Urinary bladder (tissue), 3 donors: ENCODE measurements at regions not wholly inside any gene's neighbourhood (a gene's known extent, or its start where the extent isn't known, plus 50 kb on each side); places are given as distances from the start of the nearest gene placed in this dataset.
A peak's percentile ranks its signal among the peaks of the same experiment; 100 is the strongest.

Experiments used
- DNase-seq: peaks from one replicate; pipeline ENCODE4 v3.0.0-alpha.2; 2015; ENCODE audit errors: extremely low spot score
- H3K27ac ChIP-seq: one replicate; pipeline ENCODE4 v1.5.1; 2013; ENCODE audit warnings: low read depth, mild to moderate bottlenecking, moderate library complexity
- H3K36me3 ChIP-seq: one replicate; pipeline ENCODE4 v1.6.1; 2013; ENCODE audit warnings: mild to moderate bottlenecking, moderate library complexity; ENCODE audit not compliant: insufficient read depth
- H3K4me1 ChIP-seq: one replicate; pipeline ENCODE4 v1.6.1; 2013; ENCODE audit warnings: mild to moderate bottlenecking, moderate library complexity; ENCODE audit not compliant: insufficient read depth
- H3K4me3 ChIP-seq: one replicate; pipeline ENCODE4 v1.5.1; 2013; ENCODE audit warnings: low read depth, low read length
- WGBS: extraction: QIAGEN DNeasy Blood & Tissue Kit; methylation state at CpG from one replicate; pipeline ENCODE4 v1.1.7; 2013; 5-methylcytosine and 5-hydroxymethylcytosine counted together
- donor health status: healthy with polysubstance abuse.
- donor health status: healthy.

DNA sequence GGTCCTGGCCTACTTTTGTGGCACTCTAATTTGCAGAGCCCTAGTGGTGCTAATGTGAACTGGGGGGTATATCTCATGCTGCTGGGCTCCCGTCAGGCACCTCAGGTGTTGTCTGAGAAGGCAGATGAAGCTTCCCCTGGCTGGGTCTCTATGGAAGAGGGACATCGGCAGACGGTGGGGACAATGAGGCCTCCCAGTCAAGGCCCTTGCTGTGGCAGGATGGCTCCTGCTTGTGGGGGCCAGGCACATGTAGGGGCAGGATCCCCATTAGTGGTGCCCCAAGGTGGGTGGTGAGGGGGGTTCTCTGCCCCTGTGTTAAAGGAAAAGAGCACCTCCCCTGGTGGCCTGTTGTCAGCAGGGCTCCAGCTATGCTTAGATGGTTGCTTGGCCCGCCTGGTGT lies 192.8 kb upstream of the S1PR3 start:
- Histone ChIP-seq H3K4me3 (no peak overlapping the region), H3K4me1 (no peaks in the 10 kb centered on the region), H3K36me3 (no peaks in the 10 kb centered on the region), H3K27ac (no peak overlapping the region)
- DNase-seq, result no peak
- 97% methylated on average over 4 of the region's 4 CpGs for WGBS

DNA sequence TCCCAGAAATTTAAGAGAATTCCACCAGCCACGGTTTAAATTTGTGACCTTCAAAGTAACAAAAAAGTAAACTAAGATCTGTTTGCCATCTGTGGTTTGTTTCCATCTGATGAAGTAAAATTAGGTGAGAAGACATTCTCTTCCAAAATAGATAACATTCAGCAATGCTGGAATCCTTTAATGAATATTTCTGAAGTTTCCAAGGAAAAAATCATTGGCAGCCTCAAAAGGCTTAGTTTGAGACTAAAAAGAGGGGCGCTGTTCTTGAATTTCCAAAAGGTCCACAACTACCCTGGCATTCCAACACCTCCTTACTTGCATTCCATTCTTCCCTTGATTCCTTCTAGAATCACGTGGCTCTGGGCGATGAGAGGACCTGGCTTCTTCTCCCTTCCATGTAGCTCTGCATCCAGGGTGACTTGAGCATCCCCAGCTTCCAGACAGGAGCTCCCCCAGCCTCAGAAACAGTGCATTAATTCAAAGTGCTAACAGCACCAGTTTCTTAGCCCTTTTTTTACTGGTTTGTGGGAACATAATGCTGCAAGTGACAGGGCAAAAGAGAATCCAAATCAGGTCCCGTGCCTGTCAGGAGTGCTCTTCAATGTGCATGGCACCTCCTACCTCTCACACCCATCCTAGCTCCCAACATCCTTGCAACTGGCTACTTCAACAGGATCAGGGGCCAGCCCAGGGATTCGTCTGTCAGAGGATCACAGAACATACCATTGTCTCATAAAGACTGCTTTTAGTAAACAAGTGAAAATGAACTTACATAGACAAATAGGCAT lies 191.5 kb upstream of the S1PR3 start:
- Histone ChIP-seq H3K4me1 (no peaks in the 10 kb centered on the region), H3K27ac (no peak overlapping the region), H3K36me3 (no peaks in the 10 kb centered on the region), H3K4me3 (no peak overlapping the region)
- no peak for DNase-seq
- 42% methylated on average over 6 of the region's 6 CpGs for WGBS

DNA sequence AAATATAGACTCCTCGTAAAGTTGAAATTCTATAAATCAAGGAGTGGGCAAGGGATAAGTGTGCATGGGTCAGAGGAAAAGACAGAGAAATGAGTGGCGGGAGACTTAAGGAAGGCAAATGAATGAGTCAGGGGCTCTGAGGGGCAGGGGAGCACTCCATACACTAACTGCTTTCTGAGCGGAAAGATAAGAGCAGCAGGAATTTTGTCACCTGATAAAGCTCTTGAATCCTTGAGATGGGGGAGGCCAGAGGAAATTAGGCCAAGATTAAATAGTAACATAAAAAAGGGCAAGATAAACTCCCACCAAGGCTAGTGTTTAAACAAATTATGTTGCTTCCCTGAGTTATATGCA lies 191.0 kb upstream of the S1PR3 start:
- Histone ChIP-seq H3K27ac (no peak overlapping the region), H3K36me3 (no peaks in the 10 kb centered on the region), H3K4me1 (no peaks in the 10 kb centered on the region), H3K4me3 (no peak overlapping the region)
- DNase-seq, result no peak
- WGBS, result 71% methylated on average over 3 of the region's 3 CpGs

DNA sequence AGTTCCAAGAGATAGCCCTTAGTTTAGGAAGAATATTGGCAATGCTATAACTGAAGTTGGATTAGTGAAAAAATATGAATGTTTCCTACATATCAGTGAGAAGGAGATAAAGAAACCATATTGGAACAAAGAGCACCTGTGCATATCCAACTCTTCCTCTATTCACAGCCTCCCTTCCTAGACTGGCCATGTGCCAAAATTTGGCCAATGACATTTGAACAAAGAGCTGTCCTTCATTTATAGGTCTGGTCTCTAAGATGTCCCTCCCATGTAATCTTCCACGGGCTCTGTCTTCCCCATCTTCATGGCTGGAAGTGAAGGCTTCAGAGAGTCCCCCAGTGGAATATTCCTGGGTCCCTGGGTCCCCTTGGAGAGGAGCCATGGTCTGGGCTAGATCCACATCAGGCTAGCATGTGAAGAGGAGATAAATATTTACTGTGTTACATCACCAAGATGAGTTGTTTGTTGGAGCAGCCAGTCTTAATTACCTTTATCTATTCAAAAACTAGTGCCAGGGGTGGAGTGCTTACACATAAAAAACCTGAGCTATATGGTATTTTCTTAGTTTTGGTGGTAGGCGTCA lies 190.0 kb upstream of the S1PR3 start:
- no peaks in the 10 kb centered on the region for H3K4me1 ChIP-seq
- no peak overlapping the region for H3K27ac ChIP-seq
- no peaks in the 10 kb centered on the region for H3K36me3 ChIP-seq
- DNase-seq, result no peak
- 92% methylated on average over 2 of the region's 2 CpGs for WGBS
- H3K4me3 ChIP-seq, result no peak overlapping the region

DNA sequence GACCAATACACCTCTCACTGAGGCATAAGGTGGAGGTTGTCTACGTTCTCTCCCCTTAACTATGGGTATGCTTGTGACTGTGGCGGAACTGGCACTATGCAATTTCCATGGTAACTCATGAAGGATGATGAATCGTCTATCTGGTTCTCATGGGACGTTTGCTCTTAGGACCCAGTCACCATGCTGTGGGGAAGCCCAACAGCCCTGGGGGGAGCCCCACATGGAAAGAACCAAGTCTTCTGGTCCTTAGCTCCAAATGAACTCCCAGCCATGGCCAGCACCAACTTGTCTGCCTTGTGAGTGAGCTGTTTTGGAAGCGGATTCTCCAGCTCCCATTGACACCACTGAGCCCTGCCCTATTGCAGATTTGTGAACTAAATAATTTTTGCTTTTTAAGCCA lies 188.7 kb upstream of the S1PR3 start:
- Histone ChIP-seq H3K27ac (no peak overlapping the region), H3K36me3 (no peaks in the 10 kb centered on the region), H3K4me3 (no peak overlapping the region), H3K4me1 (no peaks in the 10 kb centered on the region)
- no peak for DNase-seq
- WGBS, result 95% methylated on average over 5 of the region's 5 CpGs

DNA sequence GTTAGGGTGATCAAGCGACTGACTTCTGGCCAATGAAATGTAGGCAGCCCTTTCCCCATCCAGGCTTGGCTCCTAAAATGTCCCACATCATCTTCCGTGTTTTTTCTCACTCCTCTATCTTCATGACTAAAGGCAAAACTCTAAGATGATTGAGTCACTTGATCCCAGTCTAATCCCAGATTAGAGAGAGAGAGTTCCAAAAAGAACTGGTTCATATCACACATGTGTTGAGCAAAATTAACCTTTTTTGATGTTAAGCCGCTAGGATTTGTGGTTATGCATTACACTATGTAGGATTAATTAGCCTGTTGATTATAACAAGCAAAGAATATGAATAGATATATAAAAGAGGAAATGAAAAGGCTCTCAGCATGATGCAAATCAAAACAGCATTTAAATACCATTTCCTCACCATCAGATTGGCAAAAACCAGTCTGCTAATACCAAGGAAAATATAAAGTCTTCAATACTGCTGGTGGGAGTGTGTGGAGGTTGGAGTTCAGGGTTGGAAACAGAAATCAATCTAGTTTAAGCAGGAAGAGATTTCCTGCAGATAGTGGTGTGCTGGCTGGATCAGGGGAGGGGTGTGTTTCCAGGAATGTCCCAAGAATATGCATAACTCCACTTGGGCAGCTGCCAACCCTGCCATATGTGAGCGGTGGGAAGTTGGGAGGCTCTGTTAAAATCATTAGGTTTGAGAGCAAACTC lies 187.6 kb upstream of the S1PR3 start:
- no peak for DNase-seq
- no peaks in the 10 kb centered on the region for H3K36me3 ChIP-seq
- H3K27ac ChIP-seq, result no peak overlapping the region
- 46% methylated on average over 4 of the region's 4 CpGs for WGBS
- no peak overlapping the region for H3K4me3 ChIP-seq
- no peaks in the 10 kb centered on the region for H3K4me1 ChIP-seq

DNA sequence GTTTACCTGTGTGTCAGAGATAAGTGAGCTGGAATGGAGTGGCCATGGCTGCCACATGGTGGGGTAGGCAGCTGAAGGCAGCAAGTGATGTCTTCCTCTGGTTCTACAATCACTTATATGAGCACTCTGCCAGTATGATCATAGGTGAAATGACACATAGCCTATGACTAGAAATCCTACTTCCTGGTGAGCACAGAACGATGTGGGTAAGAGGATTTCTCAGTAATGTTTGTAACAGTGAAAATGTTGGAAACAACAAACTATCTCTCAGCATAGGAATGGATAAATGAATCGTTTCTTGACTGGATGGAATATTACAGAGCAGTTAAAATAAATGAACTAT lies 187.0 kb upstream of the S1PR3 start:
- WGBS, result 69% methylated on average over 2 of the region's 2 CpGs
- DNase-seq, result no peak
- no peaks in the 10 kb centered on the region for H3K4me1 ChIP-seq
- H3K4me3 ChIP-seq, result no peak overlapping the region
- no peaks in the 10 kb centered on the region for H3K36me3 ChIP-seq
- no peak overlapping the region for H3K27ac ChIP-seq

DNA sequence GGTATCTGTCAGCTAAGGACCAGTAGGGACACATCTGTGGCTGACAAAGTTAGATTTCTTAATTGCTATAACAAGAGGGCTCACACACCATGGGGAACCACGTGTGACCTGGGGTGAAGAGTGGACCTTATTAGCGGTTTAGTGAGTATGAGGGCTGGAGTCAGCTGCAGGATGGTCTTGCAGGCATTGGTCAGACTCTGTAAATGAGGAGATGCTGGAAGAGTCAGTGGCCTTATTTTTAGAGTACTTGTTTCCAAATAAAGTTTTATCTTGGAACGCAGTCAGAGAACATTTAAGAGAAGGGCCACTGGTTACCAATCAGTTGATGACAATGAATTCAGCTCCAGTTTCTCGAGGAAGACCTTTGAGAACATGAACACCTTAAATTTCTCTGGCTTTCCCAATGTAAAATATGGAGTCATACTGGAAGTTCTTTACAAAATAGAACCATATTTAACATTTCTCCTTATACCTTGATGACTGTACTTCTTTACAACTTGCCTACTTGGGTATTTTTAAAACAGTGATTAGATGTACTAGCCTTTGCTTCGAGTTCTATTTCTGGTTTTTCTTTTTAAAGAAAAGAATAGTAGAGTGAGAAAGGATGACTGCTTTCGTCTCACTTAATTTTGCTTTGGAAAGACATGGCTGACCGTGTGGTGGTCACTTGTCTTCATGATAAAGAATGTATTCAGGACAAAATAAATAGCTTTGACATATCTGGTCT lies 185.9 kb upstream of the S1PR3 start:
- peaks cover 2% of the 10 kb centered on the region for H3K4me1 ChIP-seq
- H3K27ac ChIP-seq, result no peak overlapping the region
- 82% methylated on average over 7 of the region's 7 CpGs for WGBS
- H3K4me3 ChIP-seq, result no peak overlapping the region
- no peak for DNase-seq
- no peaks in the 10 kb centered on the region for H3K36me3 ChIP-seq

DNA sequence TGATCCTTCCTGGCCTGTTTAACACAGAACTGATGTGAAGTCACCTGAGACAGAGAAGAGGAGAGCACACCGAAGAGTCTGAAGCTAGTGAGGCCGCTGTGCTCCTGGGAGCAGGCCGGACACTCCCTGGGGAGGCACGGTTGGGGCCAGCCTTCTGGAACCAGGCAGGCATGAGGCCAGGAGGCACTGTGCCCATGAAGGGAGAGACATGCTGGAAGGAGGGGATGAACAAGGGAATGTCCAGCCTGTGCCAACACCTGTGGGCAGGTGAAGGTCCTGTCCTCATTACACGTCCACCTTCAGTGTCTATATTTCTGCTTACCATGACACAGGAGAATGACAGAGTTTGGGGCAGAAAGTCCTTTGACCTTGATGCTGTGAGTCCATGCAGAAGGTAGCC lies 183.8 kb upstream of the S1PR3 start:
- peaks cover 2% of the 10 kb centered on the region for H3K4me1 ChIP-seq
- DNase-seq, result no peak
- H3K27ac ChIP-seq, result no peak overlapping the region
- H3K36me3 ChIP-seq, result no peaks in the 10 kb centered on the region
- no peak overlapping the region for H3K4me3 ChIP-seq
- 98% methylated on average over 5 of the region's 5 CpGs for WGBS

DNA sequence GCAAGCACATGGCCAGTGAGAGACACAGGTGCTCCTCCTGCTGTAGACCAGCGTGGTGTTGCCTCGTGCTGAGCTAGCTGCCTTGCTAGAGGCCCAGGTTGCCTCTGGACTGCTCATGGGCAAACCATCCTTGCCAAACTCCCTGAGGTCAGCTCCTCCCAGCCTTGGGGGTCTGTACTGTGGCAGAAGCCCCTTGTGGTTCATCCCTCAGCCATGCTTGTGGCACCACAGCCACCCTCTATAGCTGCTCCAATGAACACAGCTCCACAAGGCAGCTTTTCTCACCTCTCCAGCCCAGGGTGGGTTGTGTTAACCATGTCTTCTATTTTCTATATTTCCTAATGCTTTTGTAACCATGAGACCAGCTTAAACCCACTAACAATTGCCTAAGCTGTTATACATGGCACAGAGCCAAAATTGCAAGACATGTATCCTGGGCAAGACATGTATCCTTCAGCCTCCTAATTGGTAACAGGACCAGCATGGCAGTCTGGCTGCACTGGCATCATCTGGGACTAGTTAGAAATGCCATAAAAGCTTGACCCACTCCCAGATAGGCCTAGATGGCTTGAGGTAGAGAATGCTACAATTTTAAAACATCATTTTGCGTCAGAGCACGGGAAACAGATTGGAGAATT lies 183.1 kb upstream of the S1PR3 start:
- no peak for DNase-seq
- peaks cover 2% of the 10 kb centered on the region for H3K4me1 ChIP-seq
- no peak overlapping the region for H3K4me3 ChIP-seq
- WGBS, result 99% methylated on average over 4 of the region's 4 CpGs
- no peaks in the 10 kb centered on the region for H3K36me3 ChIP-seq
- H3K27ac ChIP-seq, result no peak overlapping the region

DNA sequence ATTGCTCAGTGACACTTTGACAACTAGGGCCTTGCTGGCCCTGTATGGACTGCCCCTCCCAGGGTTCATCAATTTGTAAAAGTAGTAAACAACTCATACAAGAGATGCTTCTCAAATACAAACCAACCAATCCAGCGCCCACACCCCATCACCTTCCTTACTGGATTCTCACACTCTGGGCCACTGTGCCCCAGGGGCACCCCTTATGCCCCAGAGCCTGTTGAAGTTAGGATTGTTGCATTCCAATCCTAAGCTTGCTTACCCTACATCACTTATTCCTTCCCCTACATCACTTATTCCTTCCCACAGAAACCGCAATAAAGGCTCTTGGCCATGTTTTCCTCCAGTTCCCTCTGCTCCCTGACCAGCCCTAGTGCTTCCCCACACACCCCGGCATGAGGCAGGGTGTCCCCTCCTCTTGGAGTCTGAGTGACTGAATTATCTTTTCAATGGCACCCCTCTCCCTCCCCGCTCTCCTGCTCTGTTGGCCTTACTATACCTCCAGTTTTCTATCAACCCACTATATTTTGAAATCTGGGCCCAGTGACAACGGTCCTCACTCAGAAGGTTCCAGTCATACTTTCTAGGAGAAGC lies 182.4 kb upstream of the S1PR3 start:
- no peak overlapping the region for H3K27ac ChIP-seq
- DNase-seq, result no peak
- no peak overlapping the region for H3K4me3 ChIP-seq
- H3K36me3 ChIP-seq, result no peaks in the 10 kb centered on the region
- 91% methylated on average over 4 of the region's 5 CpGs for WGBS
- peaks cover 2% of the 10 kb centered on the region for H3K4me1 ChIP-seq

DNA sequence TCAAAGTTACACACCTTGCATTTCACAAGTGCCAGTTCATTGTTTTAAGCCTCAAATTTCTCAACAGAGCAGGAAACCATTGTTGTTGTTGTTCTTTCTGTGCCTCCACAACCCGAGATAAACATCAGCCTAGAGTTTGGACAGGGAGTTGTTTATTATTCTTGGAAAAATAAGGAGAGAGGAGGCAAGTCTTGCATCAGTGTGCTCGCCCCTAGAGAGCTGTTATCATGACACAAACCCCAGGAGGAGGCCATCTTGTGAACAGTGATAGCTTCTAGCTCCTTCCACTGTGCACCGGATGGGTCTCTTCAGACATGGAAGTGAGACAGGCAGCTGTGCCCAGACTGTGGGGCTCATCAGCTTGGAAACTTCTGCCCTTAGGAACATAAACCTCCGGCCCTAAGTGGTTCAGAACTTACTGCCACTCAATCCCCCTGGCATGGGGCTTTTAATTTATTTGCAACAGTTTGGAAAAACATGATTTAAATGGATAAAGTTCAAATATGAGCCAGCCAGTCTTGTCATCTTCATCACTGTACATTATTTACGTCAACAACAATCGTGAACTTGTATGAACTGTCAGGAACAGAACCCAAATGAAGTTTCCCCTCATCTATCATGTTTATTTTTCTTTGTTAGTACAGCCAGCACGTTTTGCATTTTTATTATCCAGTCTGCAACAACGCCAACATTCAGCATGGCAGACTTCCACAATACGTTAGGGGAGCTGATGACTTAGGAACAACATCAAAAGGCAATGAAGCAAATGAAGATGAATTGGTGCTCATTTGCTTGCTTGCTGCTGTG lies 181.7 kb upstream of the S1PR3 start:
- no peak overlapping the region for H3K27ac ChIP-seq
- H3K4me3 ChIP-seq, result no peak overlapping the region
- WGBS, result 65% methylated on average over 9 of the region's 9 CpGs
- peaks cover 2% of the 10 kb centered on the region for H3K4me1 ChIP-seq
- H3K36me3 ChIP-seq, result no peaks in the 10 kb centered on the region
- peak; percentile 71 for DNase-seq
